ENCODE measurements at regions not wholly inside any gene's neighbourhood (a gene's known extent, or its start where the extent isn't known, plus 50 kb on each side); places are given as distances from the start of the nearest gene placed in this dataset.
"Not testable (repeated sequence)": the region's sequence is repeated elsewhere in the genome, so short reads cannot be mapped to it uniquely, and the experiment has no call there.

- TF ChIP-seq ZFX (IDR thresholded peaks at IDR 0.05): no peak
- TF ChIP-seq, protein P1, sequence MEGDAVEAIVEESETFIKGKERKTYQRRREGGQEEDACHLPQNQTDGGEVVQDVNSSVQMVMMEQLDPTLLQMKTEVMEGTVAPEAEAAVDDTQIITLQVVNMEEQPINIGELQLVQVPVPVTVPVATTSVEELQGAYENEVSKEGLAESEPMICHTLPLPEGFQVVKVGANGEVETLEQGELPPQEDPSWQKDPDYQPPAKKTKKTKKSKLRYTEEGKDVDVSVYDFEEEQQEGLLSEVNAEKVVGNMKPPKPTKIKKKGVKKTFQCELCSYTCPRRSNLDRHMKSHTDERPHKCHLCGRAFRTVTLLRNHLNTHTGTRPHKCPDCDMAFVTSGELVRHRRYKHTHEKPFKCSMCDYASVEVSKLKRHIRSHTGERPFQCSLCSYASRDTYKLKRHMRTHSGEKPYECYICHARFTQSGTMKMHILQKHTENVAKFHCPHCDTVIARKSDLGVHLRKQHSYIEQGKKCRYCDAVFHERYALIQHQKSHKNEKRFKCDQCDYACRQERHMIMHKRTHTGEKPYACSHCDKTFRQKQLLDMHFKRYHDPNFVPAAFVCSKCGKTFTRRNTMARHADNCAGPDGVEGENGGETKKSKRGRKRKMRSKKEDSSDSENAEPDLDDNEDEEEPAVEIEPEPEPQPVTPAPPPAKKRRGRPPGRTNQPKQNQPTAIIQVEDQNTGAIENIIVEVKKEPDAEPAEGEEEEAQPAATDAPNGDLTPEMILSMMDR (conservative IDR thresholded peaks at IDR 0.05): no peak
- no peak overlapping the region for H3K27ac ChIP-seq
These were observed 73.3 kb downstream of the OLFM4 start for GRCh38 chr13:53101883-53102282.

- H3K27ac ChIP-seq: no peak overlapping the region
- TF ChIP-seq ZFX (IDR thresholded peaks at IDR 0.05): no peak
- TF ChIP-seq, protein P1 (conservative IDR thresholded peaks at IDR 0.05): no peak
These were observed 75.5 kb downstream of the OLFM4 start for GRCh38 chr13:53104136-53104535.

DNA sequence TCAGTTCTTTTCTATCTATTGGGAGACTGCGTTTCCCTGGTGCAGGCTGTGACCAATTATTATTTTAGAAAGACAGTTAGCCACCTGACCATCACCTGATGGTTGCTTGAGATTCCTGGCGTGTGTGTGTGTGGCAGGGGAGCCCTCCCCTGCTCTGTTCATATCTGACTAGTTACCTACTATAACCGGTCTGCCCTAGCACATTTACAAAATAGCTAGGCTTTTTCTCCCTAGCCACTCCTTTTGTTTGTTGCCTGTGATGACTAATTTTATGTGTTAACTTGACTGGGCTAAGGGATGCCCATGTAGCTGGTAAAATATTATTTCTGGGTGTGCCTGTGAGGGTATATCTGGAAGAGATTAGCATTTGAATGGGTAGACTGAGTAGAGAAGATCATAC, 76.9 kb downstream of the OLFM4 start:
- TF ChIP-seq, protein P1 (conservative IDR thresholded peaks at IDR 0.05): no peak
- no peak for TF ChIP-seq ZFX (IDR thresholded peaks at IDR 0.05)
- no peak overlapping the region for H3K27ac ChIP-seq

DNA sequence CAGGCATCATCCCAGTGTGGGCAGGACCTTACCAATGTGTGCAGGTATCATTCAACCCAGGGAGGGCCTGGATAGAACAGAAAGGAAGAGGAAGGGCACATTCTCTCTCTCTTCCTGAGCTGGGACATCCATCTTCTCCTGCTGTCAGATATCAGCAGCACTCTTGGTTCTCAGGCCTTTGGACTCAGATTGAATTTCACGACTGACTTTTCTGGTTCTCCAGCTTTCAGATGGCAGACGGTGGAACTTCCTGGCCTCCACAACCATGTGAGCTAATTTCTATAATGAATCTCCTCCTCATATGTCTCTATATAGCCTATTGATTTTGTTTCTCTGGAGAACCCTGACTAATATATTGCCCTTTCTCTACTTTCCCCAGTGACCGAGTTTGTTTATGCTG, 77.3 kb downstream of the OLFM4 start:
- TF ChIP-seq, protein P1 (conservative IDR thresholded peaks at IDR 0.05): no peak
- no peak overlapping the region for H3K27ac ChIP-seq

GRCh38 chr13:53110181-53110580, 81.6 kb downstream of the OLFM4 start:
- TF ChIP-seq ZFX (IDR thresholded peaks at IDR 0.05): no peak
- TF ChIP-seq, protein P1 (conservative IDR thresholded peaks at IDR 0.05): no peak
- no peak overlapping the region for H3K27ac ChIP-seq

- no peak overlapping the region for H3K27ac ChIP-seq
These were observed 82.0 kb downstream of the OLFM4 start for GRCh38 chr13:53110614-53111013.

DNA sequence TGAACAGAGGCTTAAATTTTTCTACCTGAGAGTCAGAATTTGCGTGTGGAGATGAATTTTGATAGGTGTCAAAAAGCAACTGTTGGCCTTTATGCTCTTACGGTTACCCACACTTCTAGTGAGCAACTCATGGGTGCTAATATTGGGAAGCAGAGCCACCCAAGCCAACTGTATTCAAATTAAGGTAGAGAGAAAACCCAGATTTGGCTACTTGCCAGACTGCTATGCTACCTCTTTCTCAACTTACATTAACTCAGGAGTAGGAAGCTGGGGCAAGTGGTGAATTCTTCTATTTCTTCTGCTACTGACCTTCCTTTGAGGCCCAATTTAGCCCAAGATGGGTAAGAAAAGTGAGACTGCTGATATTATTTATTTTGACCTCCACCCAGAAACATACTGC, 83.9 kb downstream of the OLFM4 start:
- TF ChIP-seq, protein P1 (conservative IDR thresholded peaks at IDR 0.05): no peak
- TF ChIP-seq ZFX (IDR thresholded peaks at IDR 0.05): no peak
- no peak overlapping the region for H3K27ac ChIP-seq

More at GRCh38 chr13:53110614-53111013, 82.0 kb downstream of the OLFM4 start:
- TF ChIP-seq, protein P1 (conservative IDR thresholded peaks at IDR 0.05): no peak
- no peak for TF ChIP-seq ZFX (IDR thresholded peaks at IDR 0.05)

- not testable (repeated sequence) for H3K27ac ChIP-seq
These were observed 88.4 kb downstream of the OLFM4 start for GRCh38 chr13:53117048-53117447.
